Activated T-cell treated with anti-CD3 and anti-CD28 coated beads, Interleukin-2, amount 50 U/mL, for 1 hour (primary cell): ENCODE measurements at regions not wholly inside any gene's neighbourhood (a gene's known extent, or its start where the extent isn't known, plus 50 kb on each side); places are given as distances from the start of the nearest gene placed in this dataset.
"Not testable (repeated sequence)": the region's sequence is repeated elsewhere in the genome, so short reads cannot be mapped to it uniquely, and the experiment has no call there.

Source experiments
- DNase-seq: peaks from one replicate; pipeline ENCODE4 v3.0.0-alpha.2; 2020

DNA sequence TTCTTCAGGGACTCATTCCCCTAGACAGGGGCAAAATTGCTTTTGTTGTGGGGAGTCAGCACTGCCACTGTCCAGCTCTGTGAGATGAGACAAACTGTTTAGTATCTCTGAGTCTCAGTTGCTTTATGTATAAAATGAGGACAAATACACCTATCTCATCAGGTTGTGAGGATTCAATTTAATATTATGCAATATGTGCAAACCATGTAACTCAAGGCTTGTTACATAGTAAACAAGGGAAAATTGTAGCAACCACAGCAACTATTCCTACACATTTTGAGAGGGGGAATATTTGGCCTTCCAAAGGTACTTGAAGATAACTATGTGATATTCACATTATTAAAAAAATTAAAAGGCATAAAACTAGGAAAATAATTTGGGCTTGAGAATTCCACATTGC, 411.9 kb upstream of the SLC30A5 start:
- DNase-seq = no peak

DNA sequence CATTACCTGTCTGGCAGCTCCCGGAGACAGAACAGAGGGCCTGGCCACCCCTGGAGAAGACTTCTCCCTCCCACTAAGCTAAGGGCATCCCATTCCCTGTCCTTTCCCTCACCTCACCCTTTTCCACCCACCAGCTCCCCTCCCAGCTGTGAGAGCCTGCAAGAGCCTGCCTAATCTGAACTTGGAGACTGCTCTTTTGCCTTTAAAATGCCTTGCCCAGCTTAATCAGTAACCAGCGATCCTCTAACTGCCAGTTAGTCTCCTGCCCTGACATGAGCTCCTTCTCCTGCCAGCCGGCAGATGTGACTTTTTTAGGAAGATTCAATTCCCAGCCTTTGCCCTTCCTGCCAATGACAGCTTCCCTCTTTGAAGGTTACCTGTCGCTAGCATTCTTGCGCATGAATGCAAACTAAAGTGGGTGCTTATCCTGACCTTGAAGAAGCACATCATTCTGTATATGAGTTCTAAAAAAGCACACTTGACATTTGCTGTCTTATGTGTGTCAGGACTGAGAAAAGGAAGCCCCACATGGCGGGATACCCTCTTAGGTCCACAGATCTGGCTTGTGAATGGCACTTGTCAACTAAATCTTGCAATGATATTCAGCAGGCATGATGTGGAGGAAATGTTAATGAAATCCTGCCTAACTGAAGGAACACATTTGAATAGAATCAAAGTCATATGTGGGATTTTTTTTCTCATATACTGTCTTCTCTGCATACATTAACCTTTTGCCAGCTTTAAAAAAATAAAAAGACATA, 411.2 kb upstream of the SLC30A5 start:
- no peak for DNase-seq

DNA sequence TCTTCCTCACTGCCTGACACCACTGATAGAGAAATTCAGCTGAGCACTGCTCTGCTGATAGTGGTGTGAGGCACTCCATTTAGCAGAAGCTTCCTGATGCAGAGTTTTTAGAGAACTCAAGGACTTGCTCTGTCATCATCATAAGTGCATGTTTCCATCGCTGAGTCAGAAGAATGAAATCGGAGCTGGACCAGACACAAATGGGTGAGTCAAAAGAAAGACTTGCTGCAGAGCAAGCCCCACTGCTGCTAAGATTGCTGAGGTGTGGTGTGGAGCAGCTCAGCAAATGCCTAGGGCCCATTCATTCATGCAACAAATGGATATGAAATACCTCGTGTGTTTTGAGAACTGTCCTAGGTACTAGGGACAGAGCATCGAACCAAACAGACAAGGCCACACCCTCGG, 410.2 kb upstream of the SLC30A5 start:
- DNase-seq = no peak

DNA sequence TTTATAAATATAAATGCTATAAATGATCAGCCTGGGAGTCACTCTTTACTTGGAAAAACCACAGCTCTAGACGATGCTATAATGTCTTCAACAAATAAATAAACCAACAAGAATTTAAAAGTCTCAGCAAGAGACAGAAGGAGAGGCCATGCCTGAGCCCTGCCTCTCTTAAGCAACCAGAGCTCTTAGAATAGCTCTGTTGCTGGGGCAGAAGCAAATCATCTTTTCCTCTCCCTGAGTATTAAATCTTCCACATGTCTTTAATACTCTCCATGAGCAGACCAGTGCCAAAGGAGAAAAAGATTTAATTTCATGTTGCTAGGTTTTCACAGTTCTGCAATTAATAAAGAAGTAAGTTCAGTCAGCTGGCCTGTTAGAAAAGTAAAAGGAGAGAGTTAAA, 408.0 kb upstream of the SLC30A5 start:
- DNase-seq = no peak

DNA sequence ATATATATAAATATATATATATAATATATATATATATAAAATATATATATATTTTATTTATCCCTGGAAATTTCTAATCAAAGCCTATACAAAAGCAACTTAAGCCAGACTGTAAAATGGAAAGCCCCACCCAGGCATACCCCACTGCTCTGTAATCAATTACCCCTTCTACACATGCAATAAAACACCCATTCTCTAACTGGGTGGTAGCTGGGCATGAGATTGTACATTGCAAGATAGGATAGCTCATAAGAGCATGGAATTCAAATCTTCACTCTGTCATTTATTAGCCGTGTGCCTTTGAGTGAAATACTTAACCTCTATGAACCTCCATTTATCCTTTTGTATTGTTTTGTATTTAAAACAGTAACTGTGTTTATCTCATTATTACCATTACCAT, 405.3 kb upstream of the SLC30A5 start:
- no peak for DNase-seq

DNA sequence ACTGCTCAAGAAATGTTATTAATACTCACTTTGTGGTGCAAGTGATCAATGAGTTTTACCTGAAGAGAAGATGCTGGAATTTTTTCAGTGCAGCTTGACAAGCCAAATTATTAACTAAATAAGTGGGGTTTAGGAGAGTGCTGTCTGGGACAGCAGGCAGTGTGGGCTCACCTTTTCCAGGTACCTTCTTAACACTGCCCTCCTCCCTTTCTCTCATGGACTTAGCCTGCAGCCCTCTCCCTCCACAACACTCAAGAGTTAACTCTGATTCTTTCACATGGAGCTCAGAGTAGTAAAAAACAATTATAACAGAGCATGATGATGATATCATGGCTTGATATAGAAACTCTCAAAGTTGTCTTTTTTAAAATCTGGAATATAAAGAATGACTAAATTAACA, 404.8 kb upstream of the SLC30A5 start:
- DNase-seq = no peak

DNA sequence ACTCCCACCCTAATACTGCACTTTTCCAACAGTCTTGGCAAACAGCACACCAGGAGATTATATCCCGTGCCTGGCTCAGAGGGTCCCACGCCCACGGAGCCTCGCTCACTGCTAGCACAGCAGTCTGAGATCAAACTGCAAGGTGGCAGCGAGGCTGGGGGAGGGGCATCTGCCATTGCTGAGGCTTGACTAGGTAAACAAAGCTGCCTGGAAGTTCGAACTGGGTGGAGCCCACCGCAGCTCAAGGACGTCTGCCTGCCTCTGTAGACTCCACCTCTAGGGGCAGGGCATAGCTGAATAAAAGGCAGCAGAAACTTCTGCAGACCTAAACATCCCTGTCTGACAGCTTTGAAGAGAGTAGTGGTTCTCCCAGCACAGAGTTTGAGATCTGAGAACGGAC, 401.9 kb upstream of the SLC30A5 start:
- not testable (repeated sequence) for DNase-seq

DNA sequence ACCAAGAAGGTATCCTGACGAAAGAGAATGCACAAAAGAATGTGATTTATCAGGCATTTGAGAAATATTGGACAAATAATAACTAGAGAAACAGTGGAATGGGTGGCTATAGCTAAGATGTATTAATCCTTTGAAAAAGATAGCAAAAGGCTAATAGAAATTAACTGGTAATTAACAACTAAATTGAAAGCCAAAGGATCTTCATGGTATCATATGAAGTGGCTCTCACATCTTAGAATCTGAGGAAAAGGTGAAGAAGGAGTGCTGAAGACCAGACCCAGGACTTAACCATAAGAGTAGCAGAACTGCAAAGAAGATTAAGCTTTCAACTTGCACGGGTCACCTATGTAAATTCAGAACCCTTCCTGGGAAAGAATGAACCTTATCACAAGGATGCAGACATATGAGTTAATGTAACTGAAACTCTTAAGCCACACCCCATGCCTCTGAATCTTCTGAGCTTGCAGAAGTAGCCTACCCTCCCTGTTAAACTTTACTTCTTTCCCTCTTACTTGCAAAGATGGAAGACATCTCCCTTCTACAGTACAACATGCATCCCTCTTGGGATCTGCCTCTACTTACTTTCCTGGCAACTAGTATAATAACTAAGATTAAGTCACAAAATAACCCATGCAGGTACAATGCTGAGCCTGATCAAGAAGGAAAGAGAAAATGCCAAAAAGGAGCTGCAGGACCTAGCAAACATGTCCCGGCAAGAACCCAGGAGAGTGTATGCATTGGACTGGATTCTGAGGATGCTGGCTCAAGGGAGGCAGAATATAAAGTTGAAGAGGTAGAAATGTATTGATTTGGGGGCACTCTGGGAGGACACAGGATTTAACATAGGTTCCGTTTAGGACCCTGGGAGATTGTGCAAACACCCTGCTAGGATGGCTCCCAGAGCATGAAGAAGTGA, 395.5 kb upstream of the SLC30A5 start:
- DNase-seq = no peak

DNA sequence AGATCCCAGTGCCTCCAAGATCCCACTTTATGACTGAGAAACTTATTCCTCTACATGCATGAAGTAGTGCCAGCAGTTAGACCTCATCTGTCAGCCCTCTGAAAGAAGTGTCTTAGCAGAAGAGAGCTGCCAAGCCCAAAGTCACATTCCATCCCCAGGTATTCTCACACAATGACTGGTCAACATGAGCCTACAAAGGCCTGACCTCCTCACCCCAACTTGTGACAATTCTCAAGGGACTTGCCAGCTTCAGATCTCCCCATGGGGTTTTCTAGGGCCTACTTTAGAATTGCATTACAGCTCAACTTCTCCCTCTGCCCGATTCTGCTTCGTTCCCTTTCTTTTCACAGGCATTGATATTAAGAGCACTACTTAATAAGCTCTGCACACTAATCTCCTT, 393.8 kb upstream of the SLC30A5 start:
- DNase-seq = no peak

DNA sequence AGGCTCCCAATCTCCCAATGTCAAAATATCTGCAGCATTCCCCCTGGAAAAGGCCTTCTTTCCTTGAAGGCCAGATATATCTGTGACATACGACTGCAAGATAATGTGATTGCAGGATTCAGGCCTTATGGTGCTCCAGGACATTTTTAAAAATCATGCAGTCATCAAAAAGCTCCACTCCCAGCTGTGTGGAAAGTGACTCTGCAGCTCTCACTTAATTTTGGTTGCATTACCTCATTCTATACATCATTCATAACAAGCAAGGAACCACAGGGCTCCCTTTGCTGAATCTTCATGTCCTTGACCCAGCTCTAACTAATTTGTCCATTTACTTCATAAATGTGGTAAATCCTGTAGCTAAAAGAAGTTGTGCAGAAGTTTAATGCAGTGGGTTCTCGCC, 386.2 kb upstream of the SLC30A5 start:
- no peak for DNase-seq

DNA sequence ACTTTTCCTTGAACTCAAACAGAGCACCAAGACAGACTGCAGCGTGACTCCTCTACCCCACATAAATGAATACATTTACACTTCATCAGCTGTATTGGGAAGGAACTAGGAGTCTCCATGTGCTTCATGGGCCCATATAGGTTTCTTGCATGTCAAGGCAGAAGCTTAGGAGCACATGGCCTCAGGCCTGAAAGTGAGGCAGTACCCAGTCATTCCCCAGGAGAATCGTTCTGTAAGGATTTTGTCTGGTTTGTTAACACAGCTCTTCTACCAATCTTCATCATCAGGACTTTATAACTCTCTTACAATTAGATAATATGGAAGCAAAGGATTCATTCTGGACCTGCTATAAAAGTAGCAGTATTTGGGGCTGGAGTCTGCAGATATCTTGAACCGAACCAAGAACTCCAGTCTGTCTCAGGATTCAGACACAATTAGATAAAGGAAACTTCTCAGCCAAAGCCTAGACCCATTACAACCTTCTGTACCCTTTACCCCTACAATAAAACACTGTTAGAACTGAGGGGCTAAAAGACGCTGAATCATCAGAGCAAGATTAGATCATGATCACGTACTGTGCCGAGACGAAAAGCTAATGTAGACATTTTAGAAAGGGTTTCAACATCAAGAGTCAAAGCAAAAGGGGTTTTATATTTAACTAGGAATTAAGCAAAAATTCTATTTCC, 385.5 kb upstream of the SLC30A5 start:
- DNase-seq = no peak

DNA sequence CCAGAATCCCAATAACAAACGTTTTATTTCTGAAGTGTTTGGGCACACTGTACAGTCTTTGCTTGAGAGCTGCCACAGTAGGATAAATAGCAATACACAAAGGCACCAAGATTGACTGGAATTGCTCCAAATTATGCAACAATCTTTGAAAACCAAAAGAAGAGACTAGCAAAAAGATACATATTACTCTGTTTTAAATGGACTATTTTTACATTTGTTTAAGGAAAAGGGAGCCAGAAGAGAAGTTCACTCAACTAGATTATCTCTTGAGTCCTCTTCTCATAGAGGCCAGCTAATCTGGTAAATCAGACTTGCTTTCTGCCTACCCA, 385.0 kb upstream of the SLC30A5 start:
- DNase-seq = no peak

DNA sequence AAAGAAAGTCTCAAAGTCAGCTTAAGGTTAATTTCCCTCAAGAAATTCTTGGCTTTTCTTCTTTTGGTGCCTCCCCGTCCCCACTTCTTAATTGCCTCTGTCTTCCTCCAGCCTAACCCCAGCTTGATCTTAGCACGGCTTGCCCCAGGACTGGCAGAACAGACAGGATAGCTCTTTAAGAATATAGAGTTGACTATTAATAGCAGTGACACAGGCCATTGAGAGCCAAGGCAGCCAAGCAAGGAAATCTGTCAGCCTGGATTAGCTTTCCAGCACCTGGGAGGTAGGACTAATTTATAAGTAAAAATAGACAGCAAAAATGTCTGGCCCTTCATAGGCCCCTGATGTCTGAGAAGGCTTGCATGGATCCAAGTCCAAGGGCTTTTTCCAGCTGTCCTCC, 384.6 kb upstream of the SLC30A5 start:
- DNase-seq = no peak

DNA sequence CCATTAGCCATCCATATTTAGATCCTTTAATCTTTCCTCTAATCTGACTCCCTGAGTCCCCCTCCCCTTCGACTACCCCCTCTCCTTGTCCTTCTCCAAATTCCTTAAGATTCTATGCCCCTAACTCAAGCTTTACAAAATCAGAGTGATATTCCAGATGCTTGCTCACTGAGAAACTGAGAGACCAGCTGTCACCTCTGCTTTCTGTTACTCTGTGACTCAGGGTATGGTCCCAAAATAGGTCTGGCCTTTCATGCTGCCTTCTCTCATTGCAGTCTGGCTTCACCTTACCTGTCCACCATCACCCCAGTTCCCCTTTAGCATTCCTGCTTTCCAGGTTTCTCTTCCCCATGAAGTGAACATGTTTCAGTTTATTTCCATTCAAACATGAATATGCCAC, 383.3 kb upstream of the SLC30A5 start:
- no peak for DNase-seq

DNA sequence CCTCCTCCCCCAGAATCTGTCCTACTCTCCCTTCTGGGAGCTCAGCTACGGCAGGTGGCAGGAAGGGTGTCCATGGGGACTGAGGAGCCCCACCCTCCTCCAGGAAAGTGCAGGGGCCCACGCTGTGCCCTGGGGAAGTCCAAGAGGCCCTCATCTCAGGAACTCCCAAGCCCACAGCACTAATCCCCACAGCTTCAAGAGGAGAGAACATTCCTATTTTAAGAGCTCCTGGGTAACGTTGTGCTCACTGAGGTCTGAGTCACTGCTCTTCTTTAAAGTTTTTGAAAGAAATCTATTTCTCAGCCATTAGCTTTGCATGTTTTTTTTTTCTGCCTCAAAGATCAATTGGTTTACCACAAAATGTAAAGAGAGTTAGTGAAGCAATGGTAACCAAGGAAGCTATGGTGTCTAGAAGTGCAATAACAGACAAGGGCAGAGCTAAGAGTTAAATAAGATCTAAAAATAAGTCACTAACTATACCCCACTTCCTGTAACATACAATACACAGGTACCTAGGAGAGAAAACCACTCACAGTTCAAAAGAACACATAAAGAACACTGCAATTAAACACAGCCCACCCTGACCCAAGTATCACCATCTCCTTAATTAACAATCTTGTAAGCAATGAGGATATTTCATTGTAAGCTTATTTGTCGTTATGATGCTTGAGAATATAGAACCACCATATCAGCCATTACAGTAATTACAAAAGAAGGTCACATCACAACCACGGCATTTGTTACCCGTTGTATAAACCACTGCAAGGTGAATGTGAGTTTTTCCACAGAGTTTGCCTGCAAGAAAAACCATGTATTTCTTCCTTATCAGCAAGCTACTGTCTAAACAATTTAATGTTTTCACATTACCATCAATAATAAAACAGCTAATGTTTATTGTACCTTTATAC, 382.3 kb upstream of the SLC30A5 start:
- peak; percentile 18 for DNase-seq

DNA sequence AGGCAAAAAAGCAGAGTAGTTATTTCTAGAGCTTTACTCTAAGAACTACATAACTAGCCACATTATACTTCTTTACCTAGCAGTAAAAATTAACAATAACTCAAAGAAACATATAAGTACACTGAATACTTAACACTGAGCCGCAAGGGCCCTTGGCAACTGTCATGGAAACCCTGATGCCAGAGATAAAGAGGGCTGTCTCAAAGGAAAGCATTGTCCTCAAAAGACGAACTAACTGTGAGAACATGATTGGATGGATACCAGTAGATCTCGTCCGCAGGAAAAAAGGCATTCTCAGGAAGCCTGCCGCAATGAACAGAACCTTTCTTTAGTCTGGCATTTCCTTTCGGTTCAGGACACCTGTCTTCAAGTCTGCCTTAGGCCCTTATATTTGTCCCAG, 379.0 kb upstream of the SLC30A5 start:
- no peak for DNase-seq

DNA sequence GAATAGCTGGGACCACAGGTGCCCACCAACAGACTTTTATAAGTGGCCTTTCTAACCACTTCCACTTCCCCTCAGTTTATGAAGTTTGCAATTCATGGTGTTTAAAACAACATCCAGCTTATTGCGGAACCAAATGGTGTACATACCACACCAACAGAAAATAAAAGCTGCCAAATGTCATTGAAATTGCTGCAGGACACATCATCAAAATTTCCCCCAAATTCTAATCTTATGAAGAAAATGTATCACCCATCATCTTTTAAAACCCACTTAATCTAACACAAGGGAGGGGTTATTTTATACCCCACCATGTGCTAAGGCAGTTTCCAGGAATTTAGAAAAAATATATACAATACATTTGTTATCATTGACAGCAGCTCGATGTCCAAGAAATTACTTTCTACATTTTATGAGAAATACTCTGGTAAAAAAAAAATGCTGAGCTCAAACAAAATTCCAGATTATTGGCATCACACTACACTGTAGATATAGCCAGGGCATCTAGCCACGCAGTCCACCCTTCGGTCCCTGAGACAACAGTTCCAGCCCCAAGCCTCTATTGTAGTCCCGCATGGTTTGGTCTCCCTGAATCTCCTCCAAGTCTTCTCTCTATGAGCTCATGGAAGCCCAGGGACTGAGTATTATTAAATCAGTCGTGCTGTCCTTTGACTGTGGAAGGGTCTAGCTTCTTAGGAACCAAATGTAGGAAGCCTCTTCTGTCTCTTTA, 372.8 kb upstream of the SLC30A5 start:
- DNase-seq = no peak

DNA sequence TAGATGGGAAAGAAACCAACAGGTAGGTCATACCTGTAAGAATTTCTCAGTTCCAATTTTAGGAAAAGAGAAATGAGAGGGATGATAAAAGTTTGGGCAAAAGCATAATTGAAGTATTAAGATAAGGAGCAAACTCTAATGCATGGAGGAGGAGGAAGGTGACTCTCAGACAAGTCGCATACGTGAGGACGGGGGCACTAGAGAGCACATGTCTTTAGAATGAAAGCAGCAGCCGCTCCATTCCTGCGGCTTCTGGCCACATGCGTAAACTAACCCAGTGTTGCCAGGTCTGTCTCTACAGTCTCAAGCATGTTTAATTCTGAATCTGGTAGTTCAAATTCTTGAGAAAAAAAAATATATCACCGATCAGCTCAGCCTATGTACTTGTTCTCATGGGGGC, 371.5 kb upstream of the SLC30A5 start:
- DNase-seq = no peak

DNA sequence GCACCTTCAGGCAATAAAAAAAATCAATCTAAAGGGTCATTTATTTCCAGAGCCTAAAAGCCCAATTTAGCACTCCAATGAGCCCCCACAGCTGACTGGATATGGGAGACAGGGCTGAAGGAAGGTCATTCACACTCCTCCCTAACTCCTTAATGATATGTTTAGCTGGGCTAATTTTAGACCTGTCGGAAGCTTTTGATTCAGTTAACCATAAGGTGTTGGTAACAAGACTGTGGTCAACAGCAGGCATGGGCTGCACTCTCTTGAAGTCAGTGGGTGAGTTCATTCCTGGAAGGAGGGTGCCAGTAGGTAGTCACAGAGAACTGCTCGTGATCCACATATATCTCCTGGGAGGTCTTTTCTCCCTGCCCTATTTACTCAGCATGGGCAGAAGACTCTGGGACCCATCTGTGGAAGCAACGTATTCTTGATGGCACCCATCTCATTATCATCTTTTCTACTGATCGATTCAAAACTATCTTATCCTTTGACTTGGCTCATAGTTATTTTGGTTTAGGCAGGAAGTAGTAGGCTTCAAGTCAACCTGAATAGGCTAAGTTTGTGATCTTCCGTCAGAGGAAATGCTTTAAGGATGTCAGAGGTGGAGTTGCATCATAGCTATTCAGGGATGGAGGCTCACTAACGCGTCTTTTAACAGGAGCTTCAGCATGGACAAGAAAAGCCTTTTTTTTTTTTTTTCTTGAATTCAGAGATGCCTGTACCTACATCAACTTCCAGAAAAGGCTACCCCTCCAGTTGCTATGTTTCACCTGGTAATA, 367.7 kb upstream of the SLC30A5 start:
- no peak for DNase-seq

DNA sequence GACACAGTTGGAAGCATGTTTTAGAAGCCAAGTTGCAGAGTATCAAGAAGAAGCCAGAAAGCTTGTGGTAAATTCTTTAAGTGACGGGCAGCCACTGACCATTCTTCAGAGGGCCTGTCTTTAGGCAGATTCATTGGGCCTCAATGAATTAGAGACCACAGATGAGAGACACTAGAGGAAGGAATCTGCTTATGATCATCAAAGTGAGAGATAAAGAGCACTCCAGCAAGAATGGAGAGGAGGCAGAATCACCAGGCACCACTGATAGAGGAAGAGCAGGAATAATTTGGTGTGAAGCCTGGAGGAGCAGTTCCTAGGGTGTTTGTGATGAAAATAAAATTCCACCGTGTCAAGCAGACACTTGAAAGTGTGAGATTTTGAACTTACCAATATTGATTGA, 365.9 kb upstream of the SLC30A5 start:
- no peak for DNase-seq

DNA sequence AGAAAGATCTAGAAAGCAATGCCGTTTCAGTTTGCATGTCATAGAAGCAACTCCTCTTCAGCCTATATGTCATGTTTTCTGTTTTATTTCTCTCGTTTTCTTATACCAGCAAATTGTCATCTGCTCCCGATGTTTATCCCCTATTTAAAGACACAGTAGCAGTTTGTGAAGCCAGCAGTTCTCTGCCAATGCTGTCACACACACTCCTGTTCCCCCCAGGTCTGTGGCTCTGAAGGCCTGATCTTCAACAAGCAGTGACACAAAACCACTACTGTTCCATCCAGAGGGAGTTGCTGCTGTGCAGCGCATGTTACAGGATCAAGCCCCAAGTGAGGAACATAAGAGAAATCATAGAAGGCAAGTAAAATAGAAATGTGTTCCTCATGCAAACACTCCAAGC, 364.1 kb upstream of the SLC30A5 start:
- no peak for DNase-seq
